ENCODE measurements at regions not wholly inside any gene's neighbourhood (a gene's known extent, or its start where the extent isn't known, plus 50 kb on each side); places are given as distances from the start of the nearest gene placed in this dataset.
"Not testable (repeated sequence)": the region's sequence is repeated elsewhere in the genome, so short reads cannot be mapped to it uniquely, and the experiment has no call there.

DNA sequence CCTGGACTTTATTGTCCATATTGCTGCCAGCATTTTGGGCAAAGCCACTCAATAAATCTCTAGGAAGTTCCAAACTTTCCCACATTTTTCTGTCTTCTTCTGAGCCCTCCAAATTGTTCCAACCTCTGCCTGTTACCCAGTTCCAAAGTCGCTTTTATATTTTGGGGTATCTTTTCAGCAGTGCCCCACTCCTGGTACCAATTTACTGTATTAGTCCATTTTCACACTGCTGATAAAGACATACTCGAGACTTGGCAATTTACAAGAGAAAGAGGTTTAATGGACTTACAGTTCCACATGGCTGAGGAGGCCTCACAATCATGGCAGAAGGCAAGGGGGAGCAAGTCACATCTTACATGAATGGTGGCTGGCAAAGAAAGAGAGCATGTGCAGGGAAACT is 53.4 kb downstream of the AHSP start:
- DNase-seq; intact Hi-C loops (cut with DNase I): not testable (repeated sequence)

DNA sequence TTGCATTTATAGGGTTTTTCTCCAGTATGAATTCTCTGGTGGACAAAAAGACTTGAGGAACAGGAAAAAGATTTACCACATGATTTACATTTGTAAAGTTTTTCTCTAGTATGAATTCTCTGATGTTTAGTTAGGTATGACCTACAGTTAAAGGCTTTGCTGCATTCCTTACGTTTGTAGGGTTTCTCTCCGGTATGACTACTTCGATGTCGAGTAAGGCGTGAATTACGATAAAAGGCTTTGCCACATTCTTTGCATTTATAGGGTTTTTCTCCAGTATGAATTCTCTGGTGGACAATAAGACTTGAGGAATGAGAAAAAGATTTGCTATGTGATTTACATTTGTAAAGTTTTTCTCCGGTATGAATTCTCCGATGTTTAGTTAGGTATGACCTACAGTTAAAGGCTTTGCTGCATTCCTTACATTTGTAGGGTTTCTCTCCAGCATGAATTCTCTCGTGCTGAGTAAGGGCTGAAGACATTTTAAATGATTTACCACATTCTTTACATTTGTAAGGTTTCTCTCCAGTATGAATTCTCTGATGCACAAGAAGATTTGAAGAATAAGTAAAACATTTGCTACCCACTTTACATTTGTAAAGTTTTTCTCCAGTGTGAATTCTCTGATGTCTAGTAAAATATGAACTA is 74.2 kb downstream of the AHSP start:
- DNase-seq; intact Hi-C loops (cut with DNase I): not testable (repeated sequence)

DNA sequence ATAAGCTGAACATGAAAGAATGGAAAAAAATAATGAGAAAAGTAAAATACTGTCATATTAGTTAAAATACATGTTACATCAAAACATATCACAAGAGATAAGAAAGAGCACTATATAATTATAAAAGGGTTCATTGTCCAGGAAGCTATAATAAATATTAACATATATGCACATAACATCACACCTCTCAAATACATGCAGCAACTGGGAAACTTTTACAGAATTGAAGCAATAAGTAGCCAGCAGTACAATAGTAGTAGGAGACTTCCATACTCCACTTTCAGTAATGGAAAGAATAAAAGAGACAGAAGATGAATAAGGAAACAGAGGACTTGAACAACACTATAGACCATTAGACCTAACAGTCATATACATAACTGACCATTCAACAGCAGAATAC is 90.4 kb downstream of the AHSP start:
- DNase-seq = no peak
- intact Hi-C loops (cut with DNase I) = no loop called here

DNA sequence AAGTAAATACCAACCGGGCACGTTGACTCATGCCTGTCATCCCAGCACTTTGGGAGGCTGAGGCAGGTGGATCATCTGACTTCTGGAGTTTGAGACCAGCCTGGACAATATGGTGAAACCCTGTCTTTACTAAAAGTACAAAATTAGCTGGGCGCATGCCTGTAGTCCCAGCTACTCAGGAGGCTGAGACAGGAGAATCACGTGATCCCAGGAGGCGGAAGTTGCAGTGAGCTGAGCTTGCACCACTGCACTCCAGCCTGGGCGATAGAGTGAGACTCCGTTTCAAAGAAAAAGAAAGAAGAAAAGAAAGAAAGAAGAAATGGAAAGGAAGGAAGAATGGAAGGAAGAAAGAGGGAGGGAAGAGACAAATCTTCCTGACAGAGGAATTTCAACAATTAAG is 108.7 kb downstream of the AHSP start:
- no peak for DNase-seq
- intact Hi-C loops (cut with DNase I) = no loop called here

DNA sequence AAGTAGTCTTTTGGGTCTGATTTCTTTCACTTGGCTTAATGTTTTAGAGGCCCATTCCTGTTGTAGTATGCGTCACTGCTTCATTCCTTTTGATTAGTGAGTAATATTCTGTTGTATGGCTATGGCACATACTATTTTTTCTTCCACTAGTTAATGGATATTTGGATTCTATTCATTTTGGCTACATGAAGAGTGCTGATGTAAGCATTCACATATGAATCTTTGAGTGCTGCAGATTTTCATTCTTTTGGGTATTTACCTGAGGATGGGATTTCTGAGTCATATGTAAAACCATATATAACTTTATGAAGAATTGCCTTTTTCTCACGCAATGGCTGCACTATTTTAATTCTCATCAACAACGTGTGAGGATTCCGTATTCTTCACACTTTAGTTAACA is 113.6 kb downstream of the AHSP start:
- no peak for DNase-seq
- intact Hi-C loops (cut with DNase I) = no loop called here

DNA sequence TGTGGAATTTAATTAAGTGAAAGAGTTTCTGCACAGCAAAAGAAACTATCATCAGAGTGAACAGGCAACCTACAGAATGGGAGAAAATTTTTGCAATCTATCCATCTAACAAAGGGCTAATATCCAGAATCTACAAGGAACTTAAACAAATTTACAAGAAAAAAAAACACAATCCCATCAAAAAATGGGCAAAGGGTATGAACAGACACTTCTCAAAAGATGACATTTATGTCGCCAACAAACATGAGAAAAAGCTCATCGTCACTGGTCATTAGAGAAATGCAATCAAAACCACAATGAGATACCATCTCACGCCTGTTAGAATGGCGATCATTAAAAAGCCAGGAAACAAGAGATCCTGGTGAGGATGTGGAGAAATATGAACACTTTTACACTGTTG is 128.0 kb downstream of the AHSP start:
- DNase-seq; intact Hi-C loops (cut with DNase I): not testable (repeated sequence)

DNA sequence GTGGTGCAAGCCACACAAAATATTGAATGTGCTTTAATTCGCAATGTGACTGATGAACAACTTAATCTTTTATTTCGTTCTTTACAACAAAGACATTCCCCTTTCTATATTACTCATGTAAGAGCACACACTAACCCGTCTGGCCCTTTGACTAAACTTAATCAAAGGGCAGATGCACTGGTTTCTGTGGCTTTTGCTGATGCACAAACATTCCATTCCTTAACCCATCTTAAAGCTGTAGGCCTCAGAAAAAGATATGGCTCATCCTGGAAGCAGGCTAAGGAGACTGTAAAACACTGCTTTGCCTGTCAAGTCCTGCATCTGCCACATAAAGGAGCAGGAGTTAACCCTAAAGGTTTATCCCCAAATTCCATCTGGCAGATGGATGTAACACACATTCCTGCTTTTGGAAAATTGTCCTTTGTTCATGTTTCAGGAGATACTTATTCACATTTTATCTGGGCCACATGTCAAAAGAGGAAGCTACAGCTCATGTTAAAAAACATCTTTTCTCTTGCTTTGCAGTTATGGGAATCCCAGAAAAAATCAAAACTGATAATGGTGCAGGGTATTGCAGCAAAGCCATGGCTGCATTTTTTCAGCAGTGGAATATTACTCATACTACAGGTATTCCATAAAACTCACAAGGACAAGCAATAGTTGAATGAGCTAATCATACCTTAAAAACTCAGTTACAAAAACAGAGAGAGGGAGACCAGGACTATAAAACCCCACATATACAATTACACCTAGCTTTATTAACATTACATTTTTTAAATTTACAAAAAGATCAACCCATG is 137.2 kb downstream of the AHSP start:
- DNase-seq = no peak
- intact Hi-C loops (cut with DNase I) = no loop called here

DNA sequence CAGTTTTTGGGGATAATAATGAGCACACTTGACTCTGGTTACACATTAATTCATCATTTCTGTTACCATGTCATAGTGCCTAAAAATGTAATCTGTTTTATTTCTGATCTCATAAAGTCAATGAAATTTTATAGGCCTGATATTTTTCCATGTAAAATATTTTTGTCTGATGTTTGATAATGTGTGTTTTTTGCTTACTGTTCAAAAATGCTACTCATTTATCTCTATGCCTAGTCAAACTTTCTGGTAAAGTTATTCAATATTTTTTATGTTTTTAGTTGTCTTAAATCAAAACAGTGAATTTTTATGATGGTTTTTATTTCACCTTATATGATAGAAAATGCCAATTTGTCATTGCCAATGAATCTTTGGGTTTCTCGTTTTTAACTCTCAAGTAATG is 147.0 kb downstream of the AHSP start:
- no peak for DNase-seq
- intact Hi-C loops (cut with DNase I) = no loop called here

DNA sequence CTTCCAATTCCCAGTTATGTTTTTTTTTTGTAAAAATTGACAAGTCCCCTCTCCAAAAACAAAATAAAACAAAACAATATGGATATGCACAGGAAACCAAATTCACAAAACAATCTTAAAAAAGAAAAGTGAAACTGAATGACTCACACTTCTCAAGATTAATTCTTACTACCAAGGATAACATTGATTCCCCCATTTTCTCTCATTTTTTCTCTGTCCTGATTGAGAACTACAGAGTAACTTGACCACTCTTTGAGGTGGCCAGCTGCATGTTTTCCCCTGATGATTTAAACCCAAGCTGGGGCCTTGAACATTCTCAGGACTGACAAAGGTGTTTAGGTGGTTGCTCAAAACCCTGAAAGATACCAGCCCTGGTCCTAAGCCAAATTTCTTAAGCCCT is 149.0 kb downstream of the AHSP start:
- no peak for DNase-seq
- intact Hi-C loops (cut with DNase I) = no loop called here

DNA sequence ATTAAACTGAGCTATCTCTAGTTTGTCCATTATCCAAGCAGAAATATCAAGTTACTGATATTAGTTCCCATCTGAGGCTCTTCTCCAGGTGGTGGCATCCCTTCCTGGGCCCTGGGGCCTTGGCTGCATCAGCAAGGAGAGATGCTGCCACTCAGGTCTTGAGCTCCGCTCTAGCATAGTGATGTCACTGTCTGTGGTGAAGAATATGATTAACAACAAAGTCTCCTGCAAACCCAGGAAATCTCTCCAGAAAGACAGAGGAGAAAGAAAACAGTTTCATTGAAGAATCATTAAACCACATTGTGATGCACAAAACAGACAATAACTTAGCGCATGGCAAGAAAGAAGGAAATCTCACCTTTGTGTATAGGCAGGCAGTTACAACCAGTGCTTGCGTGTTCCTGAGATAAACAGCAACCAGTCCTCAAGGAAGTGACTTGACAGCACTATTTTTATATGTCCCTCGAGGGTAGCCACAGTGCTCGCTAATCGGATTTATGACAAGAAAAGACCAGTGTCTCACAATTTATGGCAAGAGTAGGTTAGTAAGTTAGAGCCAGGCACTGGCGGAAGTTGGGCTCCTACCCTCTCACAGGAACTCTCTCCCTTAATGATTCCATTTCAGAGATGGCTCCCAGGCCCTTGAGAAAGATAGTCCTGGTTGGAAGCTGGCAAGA is 151.1 kb downstream of the AHSP start:
- no peak for DNase-seq

DNA sequence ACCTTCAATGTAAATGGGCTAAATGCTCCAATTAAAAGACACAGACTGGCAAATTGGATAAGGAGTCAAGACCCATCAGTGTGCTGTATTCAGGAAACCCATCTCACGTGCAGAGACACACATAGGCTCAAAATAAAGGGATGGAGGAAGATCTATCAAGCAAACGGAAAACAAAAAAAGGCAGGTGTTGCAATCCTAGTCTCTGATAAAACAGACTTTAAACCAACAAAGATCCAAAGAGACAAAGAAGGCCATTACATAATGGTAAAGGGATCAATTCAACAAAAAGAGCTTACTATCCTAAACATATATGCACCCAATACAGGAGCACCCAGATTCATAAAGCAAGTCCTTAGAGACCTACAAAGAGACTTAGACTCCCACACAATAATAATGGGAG is 161.6 kb downstream of the AHSP start:
- DNase-seq; intact Hi-C loops (cut with DNase I): not testable (repeated sequence)

More for the DNA sequence above, 151.1 kb downstream of the AHSP start:
- intact Hi-C loops (cut with DNase I) = no loop called here

DNA sequence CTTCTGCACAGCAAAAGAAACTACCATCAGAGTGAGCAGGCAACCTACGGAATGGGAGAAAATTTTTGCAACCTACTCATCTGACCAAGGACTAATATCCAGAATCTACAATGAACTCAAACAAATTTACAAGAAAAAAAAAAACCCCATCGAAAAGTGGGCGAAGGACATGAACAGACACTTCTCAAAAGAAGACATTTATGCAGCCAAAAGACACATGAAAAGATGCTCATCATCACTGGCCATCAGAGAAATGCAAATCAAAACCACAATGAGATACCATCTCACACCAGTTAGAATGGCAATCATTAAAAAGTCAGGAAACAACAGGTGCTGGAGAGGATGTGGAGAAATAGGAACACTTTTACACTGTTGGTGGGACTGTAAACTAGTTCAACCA is 164.6 kb downstream of the AHSP start:
- DNase-seq; intact Hi-C loops (cut with DNase I): not testable (repeated sequence)

DNA sequence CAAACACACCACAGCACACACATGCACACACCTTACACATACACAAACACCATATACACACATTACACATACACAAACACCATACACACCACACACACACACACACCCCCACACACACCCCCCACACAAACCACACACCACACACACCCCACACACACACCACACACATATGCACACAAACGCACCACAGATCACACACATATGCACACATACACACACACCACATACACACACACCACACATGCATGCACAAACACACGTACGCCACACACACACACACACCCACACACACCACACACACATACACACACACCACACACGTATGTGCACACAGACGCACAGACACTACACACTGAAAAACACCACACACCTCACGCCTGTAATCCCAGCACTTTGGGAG is 166.0 kb downstream of the AHSP start:
- DNase-seq = no peak
- intact Hi-C loops (cut with DNase I) = no loop called here

DNA sequence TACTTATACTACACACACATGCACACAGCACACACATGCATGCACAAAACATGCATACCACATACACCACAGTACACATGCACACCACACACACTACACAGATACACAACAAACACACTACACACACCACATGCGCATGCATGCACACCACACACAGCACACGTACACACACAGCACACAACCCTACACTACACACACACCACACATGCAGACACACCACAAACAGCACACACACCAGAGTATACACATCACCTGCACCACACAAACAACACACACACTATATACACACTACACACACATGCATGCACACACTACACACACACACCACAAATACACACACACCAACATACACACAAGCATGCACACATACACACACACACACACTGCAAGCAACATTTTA is 166.8 kb downstream of the AHSP start:
- intact Hi-C loops (cut with DNase I) = no loop called here
- no peak for DNase-seq

DNA sequence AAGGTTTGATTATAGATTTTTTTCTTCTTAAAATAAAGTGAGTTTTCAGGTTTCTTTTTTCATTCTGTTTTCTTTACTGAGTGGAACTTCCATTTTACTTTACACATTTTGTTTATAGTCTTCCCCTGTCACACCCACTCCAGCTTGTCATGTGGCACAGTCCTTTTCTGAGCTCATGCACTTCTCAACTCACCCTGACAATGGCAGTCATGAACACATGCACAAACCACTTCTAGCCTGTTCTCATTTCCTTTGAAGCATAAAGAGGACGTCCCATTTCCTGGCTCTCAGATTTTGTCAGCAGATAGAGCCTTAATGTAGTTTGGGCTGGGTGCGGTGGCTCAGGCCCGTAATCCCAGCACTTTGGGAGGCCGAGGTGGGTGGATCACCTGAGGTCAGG is 168.0 kb downstream of the AHSP start:
- intact Hi-C loops (cut with DNase I) = no loop called here
- DNase-seq = no peak

DNA sequence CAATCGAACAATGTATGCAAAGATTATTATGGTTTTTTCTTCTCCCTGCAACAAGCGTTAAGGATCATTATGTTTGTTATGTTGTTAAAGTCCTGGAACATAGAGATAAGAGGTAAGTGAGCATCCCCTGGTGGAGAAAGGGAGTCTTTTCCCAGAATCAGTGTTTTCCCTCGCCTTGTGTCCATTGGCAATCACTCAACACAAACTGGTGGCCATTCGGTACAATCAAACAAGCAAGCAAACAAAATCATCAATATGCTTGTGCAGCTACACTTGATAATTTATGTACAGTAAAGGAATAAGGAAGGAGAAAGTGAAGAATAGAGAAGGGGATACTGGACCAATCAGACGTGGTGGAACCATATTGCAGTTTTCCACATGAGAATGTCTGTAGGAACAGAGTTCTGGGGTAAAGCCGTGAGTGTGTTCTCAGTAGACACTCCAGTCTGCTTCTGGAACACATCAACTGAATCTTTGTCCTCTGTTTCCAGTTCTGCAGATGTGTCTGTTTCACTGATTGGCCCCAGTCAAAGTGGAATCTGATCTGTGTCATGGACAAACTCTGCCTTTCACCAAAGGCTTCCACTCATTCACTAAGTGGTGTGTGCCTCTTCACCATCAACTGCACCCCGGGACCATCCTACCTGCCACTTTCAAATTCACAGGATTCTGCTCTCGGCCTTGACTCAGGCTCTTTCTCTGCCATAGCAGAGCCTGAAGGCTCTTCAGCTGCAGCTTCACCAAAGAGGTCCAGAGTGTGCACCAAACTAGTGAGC is 169.5 kb downstream of the AHSP start:
- no peak for DNase-seq

DNA sequence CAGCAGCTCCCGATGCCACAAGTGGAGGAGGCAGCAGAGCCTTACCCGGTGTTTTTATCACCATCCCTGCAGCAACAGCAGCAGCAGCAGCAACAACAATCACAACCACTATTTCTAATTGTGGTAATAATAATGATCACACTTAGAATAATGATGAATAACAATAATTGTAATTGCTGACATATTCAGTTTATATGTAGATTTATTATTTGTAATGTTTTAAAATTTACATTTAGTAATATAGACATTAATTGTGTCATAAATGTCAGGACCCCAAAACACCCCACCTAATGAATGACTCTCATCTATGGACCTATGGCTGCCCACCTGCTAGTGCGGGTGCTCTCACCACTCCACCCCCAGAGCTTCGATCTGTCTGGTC is 170.0 kb downstream of the AHSP start:
- no peak for DNase-seq
- intact Hi-C loops (cut with DNase I) = no loop called here

More for the DNA sequence above, 169.5 kb downstream of the AHSP start:
- intact Hi-C loops (cut with DNase I) = no loop called here

DNA sequence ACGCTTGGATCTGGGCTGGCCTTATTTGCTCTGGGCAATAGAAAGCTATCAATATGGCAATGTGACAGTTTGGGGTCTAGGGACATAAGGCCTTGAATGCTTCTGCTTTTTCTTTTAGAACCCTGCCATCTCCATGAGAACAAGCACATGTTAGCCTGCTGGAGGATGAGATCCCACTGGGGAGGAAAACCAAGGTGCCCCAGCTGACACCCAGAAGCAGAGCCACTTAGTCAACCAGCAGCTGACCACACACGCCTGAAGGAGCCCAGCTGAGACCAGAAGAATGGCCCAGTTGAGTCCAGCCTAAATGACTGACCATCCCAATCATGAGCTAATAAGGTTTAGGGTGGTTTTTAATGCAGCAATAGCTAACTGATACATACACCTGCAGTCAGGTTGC is 171.2 kb downstream of the AHSP start:
- intact Hi-C loops (cut with DNase I) = no loop called here
- DNase-seq = no peak

DNA sequence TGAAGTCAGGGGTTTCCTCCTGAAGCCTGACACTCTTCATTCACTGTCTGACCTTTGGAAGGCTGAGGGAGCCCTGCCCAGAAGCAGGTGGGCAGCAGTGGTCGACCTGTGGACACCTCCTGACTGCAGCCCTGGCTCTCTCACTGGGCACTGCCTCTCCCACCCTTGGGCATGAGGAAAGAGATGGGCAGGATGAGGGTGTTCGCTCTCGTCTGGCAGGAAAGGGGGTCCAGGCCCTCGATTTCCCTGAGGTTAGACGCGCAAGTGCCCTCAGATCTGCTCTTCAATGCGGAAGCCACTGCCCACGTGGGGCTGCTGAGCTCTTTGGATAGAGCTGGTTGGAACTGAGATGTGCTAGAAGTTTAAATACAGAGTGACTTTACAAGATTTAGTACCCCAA is 171.9 kb downstream of the AHSP start:
- no peak for DNase-seq
- intact Hi-C loops (cut with DNase I) = no loop called here

DNA sequence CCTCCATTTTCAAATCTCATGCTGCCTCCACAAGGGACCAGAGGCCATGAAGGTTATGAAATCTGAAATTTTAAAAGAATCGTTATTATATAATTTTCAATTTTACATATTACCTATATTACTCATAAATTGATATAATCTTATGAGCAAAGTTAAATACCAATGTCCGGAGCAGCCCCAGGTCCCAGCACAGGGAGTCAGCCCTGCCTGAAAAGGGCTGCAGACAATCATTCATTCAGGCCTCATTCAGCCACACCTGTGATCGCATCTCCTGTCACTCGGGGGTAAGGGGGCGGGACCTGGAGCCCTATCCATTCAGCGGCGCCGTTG is 172.5 kb downstream of the AHSP start:
- intact Hi-C loops (cut with DNase I) = no loop called here
- DNase-seq = peak in 1 of 10 donors; percentile 87
